Ammon's horn (tissue), 1 donor: ENCODE measurements at regions not wholly inside any gene's neighbourhood (a gene's known extent, or its start where the extent isn't known, plus 50 kb on each side); places are given as distances from the start of the nearest gene placed in this dataset.

Experiments
- DNase-seq: peaks from one replicate; pipeline ENCODE4 v3.0.0-alpha.2; 2016; ENCODE audit warnings: low spot score

DNA sequence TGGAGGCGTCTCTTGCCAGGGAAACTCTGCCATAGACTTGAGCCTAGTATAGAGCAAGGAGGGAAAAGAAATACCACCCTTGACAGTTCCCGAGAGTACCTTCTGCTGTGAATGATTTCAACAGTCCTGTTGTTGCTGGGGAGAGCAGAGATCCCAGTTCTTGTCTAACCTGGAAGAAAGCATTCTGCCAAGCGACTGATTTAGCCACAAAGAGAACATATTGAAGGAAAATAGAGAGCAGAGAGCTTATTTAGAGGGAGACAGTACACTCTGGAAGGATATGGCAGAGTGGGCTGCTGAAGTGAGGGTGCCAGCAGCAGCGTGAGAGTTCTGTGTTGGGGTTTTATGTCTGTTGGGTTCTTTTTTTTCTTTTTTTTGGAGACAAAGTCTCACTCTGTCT, 966.9 kb upstream of the TMEM132C start:
- peak; percentile 23 for DNase-seq

DNA sequence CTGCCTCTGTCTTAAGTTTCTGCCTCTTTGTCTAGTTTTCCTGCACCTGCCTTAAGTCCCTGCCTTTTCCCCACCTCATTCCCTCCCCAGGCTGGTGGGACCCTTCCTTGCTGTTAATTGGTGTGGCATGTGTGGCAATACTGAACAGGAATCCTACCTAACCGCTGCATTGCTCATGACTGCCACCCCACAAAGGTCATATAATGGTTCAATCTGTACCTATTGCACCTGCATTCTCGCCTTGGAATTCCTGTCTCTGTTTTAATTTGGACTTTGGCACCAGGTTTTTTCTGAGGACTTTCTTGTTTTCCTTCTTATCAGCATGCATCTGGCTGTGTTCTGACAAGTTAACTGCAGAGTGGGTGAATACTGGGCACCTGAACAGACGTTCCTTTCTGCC, 966.2 kb upstream of the TMEM132C start:
- no peak for DNase-seq

GRCh38 chr12:127301876-127302275, 965.1 kb upstream of the TMEM132C start:
- DNase-seq, result no peak

- DNase-seq, result no peak
Measured at GRCh38 chr12:127304751-127305725, 961.9 kb upstream of the TMEM132C start.

DNA sequence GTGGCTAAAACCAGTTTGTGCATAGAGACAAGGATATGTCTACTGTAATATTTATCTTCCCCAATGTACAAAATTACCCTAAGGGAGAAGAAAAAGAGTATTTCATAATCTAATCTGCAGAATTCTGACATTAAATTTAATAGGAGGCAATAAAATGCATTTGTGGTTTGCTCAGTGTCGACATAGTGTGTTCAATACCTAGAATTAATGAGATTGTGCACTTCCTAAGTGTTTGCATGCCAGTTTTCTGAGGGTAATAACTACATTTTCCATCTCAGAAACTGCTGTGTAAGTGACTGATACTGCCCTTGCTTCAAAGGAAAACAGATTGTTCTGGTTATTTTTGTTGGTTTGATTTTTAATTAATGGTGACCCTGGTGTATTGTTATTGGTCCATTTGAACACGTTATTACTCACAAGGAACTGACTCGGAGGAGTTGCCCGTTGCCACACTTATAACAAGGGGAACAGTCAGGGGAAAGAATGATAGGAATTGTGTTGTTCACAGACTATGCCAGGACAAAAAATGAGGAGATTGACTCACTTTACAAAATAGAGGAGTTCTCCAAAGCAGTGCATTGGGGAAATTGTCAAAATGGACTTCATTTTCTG, 960.3 kb upstream of the TMEM132C start:
- DNase-seq, result no peak

DNA sequence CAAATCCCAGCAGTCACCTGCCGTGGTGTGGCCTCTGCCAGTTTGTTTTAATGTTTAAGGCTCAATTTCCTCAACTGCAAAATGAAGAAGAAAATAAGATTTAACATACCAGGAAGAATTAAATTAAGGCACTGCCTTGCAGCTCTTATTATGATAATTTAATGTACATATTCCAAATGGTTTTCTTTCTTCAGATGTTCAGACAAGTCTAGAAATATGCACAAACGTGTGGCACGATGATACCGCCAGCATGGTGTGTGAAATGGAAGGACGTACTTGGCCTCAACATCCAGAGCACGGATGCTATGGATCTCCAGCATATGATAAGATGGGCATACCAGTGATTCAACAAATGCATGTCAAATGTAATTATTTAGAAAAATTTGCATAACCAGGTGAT, 959.4 kb upstream of the TMEM132C start:
- no peak for DNase-seq

GRCh38 chr12:127308148-127308547, 958.8 kb upstream of the TMEM132C start:
- no peak for DNase-seq

GRCh38 chr12:127310548-127310947, 956.4 kb upstream of the TMEM132C start:
- DNase-seq, result no peak

GRCh38 chr12:127311720-127312364, 955.1 kb upstream of the TMEM132C start:
- DNase-seq, result no peak

DNA sequence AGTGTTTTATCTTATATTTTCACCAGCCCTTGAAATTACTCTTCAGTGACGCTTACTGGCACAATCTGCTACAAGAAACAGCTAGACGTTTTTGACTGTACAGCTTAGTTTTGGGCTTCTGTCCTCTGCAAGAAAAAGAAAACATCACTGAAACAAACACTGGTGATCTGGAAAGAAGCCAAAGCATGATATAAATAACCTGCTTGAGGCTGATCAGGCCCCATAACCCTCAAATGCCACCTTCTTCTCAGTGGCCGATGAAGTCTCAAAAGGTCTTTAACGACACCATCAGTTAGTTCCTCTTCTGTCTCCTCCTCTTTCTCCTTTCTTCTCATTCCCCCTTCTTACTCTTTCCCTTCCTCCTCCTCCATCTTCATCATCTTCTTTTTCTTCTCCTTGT, 942.3 kb upstream of the TMEM132C start:
- no peak for DNase-seq

DNA sequence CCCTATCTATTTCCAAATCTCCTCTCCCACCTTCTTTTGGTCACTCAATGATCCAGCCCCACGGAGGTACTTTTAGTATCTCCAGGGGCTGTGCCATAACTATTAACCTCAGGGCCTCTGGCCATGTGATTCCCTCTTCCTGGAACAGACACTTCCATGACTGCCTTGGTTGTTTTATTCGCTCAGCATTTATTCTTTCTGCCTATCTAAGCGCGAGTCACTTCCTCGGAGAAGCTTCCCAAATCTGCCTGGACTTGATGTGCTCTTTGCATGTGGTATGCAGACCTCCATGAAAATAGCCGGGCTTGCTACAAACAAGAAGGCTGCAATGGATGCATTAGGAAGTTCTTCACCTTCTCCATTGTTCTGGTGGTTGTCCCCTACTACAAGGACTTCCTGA, 939.0 kb upstream of the TMEM132C start:
- no peak for DNase-seq

GRCh38 chr12:127328867-127329266, 938.1 kb upstream of the TMEM132C start:
- no peak for DNase-seq

GRCh38 chr12:127334365-127334764, 932.6 kb upstream of the TMEM132C start:
- no peak for DNase-seq

DNA sequence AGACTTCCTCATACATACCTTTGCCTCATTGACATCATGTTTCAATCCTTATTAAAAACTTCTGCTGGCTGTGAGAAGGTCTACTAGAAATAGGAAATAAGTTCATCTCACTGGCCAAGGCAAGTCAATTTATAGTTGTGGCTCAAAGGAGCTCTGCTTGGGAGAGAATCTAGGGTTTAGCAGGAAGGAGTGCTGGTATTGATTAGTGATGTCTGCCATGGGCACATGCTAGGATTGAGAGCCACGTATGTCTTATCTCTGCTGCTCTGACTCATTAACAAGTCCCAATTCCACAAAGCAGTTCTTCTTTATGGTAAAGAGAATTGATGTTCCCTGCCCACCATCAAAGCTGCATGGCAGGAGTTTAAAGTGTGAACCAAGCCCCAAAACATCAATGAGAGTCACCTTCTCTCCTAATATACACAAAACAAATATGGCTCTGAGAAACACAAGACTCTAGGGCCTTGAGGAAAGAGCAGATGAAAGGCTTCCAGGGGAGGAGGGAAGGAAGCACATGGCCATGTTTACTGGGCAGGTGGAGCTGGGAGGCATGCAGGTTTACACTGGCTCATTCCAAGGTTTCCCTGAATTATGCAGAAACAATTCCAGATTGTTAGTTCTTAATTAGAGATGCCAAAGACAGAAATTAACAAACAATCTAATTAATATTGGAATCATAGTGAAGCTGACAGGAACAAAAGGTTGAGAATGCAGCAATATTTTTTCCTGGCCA, 931.9 kb upstream of the TMEM132C start:
- DNase-seq, result no peak

DNA sequence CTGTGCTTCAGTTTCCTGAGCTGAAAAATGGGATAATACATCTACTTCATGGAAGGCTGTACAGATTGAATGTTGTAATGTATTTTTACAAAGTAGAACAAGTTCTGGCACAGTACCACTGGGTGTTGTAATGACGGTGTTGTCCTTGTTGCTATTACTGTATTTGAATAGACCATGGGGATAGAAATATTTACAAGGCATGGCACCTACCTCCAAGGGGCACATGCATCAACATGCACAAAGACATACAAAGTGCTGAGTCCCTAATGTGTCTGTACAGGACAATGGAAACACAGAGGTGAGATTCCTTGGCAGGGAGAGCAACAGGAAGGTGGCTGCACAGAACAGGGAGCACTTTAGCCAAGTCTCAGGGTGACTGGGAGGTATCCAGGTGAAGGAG, 930.6 kb upstream of the TMEM132C start:
- DNase-seq, result no peak

DNA sequence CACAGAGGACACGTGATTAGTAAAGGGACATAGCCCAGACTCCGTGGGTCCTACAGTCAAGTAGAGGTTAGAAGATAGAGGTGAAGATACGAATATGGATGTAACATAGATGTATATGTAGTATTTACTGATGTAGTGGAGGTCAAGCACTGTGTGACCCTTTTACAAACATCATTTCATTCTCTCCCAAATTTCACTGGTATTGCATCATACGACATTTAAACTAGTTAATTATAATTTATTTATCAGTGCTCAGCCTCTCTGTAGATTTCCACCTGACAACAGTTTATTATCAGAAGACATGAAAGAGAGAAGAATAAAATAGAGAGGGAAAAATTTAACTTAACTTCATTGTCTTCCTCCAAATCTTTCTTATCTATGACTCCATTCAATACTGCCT, 927.9 kb upstream of the TMEM132C start:
- no peak for DNase-seq

DNA sequence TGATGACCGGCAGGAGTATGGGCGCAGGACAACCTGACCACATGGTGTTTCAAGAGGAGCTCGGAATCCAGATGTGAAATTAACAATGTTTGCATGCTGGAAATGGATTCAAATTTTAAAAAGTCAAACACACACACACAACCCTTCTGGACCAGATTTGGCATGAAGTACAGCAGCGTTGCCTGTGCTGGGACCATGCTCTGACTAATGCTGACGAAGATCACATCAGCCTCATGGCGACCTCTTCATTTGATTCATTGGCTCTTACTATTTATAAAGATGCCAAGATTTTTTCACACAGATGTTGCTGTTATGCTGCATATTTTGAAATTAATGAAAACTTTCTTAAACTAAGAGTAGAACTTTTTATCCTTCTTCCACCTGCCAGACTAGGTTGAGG, 926.6 kb upstream of the TMEM132C start:
- no peak for DNase-seq

DNA sequence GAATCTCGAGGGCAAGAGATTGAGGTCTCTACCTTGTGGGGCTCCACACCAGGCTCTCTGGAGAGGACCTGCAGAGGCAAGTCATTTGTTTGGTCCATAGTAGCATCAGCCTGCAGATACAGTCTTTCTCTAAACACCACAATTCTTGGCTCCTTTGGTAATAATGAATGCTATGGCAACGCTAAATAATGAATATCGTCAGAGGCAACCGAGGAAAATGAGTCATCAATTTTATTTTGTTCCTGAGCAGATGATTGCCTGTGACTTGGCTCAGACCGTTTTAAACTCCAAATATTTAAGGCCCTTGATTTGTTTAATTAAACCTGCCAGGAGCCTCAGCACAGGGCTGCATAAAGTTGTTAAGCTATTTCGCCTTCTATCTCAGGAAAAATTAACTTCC, 924.1 kb upstream of the TMEM132C start:
- DNase-seq, result peak; percentile 40

- DNase-seq, result no peak
Measured at GRCh38 chr12:127343940-127344339, 923.0 kb upstream of the TMEM132C start.

GRCh38 chr12:127351481-127352010, 915.4 kb upstream of the TMEM132C start:
- no peak for DNase-seq

DNA sequence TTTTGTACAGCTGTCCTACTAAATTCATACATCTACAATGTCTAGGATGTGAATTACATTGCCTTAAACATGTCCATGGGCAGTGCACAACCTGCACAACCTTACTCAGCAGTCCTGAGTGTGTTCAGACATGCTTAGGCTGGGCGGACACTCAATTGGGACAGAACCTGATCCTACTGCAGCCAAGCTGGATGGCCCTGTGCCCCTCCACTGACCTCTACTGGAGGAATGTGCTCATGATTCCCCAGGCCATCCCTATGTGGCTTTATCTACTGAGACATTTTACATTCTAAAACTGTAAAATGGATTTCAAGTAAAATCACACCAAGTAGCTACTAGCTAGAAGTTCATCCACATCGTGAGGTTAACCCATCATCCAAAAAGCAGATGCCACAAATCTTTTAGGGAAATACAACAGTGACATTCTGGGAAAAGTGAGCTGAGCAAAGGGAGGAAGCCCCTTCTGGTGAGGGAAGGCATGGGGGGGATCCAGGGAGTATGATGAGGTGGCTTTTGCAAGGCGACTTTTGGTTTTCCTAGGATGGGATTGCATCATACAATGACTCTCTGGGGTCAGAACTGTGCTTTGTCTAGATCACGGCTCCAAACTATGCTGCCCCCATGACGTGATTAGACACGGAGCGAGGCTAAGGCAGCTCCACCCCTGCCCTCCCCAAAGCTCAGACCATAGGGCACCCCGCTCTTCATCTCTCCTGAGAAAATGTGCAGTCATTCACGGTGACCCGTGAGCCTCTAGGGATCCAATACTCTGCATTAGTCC, 911.7 kb upstream of the TMEM132C start:
- peak; percentile 17 for DNase-seq
